SK-N-SH (cell line): ENCODE measurements at regions not wholly inside any gene's neighbourhood (a gene's known extent, or its start where the extent isn't known, plus 50 kb on each side); places are given as distances from the start of the nearest gene placed in this dataset.

Experiments
- CTCF ChIA-PET: fragments of 300-600, 350-600 bp; formaldehyde crosslinking; extraction: SDS; loops from one replicate; lab custom pipeline; 2021; lab: Yijun Ruan, JAX
- POLR2A ChIA-PET: fragments of 350-600 bp; sonication (Branson Sonifier 250); formaldehyde crosslinking; extraction: SDS; loops from one replicate; lab custom pipeline; 2020; ENCODE audit warnings: antibody characterized with exemption, inconsistent platforms; lab: Yijun Ruan, JAX
- DNase-seq: peaks from one replicate; pipeline ENCODE4 v3.0.0; 2012
- H2AFZ ChIP-seq: fragments of 200-600 bp; sonication (generic); 2 replicates; pipeline ENCODE4 v1.8.1; 2016; ENCODE audit warnings: antibody characterized with exemption, mild to moderate bottlenecking, low read depth
- H3F3A ChIP-seq: fragments of 200-600 bp; sonication (generic); replicated peaks from 2 replicates; pipeline ENCODE3; 2016; ENCODE audit warnings: antibody characterized with exemption, mild to moderate bottlenecking; ENCODE audit not compliant: insufficient read depth
- H3K27ac ChIP-seq, 2 experiments: fragments of 200-500 bp in 1 of 2; fragments of 200-600 bp in 1 of 2; sonication (Bioruptor generic) in 1 of 2; sonication (generic), shearing (Covaris generic) in 1 of 2; 2 replicates each; pipeline versions ENCODE4 v1.5.1 to v1.6.1; 2014 to 2016; ENCODE audit warnings: low read depth in 2 of 2, inconsistent platforms in 1 of 2, low read length in 1 of 2, mild to moderate bottlenecking in 1 of 2, mixed read lengths in 1 of 2
- H3K27me3 ChIP-seq: fragments of 200-600 bp; sonication (generic), shearing (Covaris generic); 2 replicates; pipeline ENCODE4 v1.6.1; 2016; ENCODE audit warnings: mixed run types; ENCODE audit not compliant: insufficient read depth
- H3K36me3 ChIP-seq, 2 experiments: fragments of 200-500 bp in 1 of 2; fragments of 200-600 bp in 1 of 2; sonication (Bioruptor generic) in 1 of 2; sonication (generic) in 1 of 2; replicated peaks in 1 of 2; 2 replicates each; pipeline versions ENCODE3 to v1.5.1; 2014 to 2016; ENCODE audit warnings: low read length in 1 of 2, mild to moderate bottlenecking in 1 of 2; ENCODE audit not compliant: insufficient read depth in 2 of 2, control insufficient read depth in 1 of 2
- H3K4me1 ChIP-seq, 2 experiments: fragments of 200-500 bp in 1 of 2; fragments of 200-600 bp in 1 of 2; sonication (Bioruptor generic) in 1 of 2; sonication (generic), shearing (Covaris generic) in 1 of 2; 2 replicates each; pipeline versions ENCODE4 v1.5.1 to v1.6.1; 2014 to 2016; ENCODE audit warnings: low read depth in 1 of 2, low read length in 1 of 2, mixed run types in 1 of 2; ENCODE audit not compliant: insufficient read depth in 2 of 2, control insufficient read depth in 1 of 2
- H3K4me2 ChIP-seq: fragments of 200-600 bp; sonication (generic), shearing (Covaris generic); 2 replicates; pipeline ENCODE4 v1.6.1; 2017; ENCODE audit warnings: mixed run types
- H3K4me3 ChIP-seq, 2 experiments: fragments of 200-500 bp in 1 of 2; fragments of 200-600 bp in 1 of 2; sonication (Bioruptor generic) in 1 of 2; sonication (generic), shearing (Covaris generic) in 1 of 2; 2 replicates each; pipeline versions ENCODE4 v1.5.1 to v1.8.1; 2014 to 2016; ENCODE audit warnings: low read depth in 2 of 2, inconsistent platforms in 1 of 2, low read length in 1 of 2, mild to moderate bottlenecking in 1 of 2, mixed read lengths in 1 of 2, moderate library complexity in 1 of 2
- H3K79me2 ChIP-seq: fragments of 200-600 bp; sonication (generic); 2 replicates; pipeline ENCODE4 v1.8.1; 2017; ENCODE audit warnings: mild to moderate bottlenecking; ENCODE audit not compliant: insufficient read depth
- H3K9ac ChIP-seq: fragments of 200-600 bp; sonication (generic); 2 replicates; pipeline ENCODE4 v1.6.1; 2017; ENCODE audit warnings: mixed run types
- H3K9me2 ChIP-seq: fragments of 200-600 bp; sonication (generic); 2 replicates; pipeline ENCODE4 v1.6.1; 2017; ENCODE audit warnings: mixed run types
- H3K9me3 ChIP-seq: fragments of 200-600 bp; sonication (generic); 2 replicates; pipeline ENCODE4 v1.6.1; 2017; ENCODE audit warnings: mixed run types, mild to moderate bottlenecking, moderate library complexity
- H4K20me1 ChIP-seq: fragments of 200-600 bp; sonication (generic); 2 replicates; pipeline ENCODE4 v1.6.1; 2017; ENCODE audit warnings: mild to moderate bottlenecking, mixed run types; ENCODE audit not compliant: insufficient read depth
- CHD2 ChIP-seq: fragments of 150-350 bp; IDR thresholded peaks from 2 replicates; pipeline ENCODE4 v1.6.1; 2018; ENCODE audit warnings: low read length; ENCODE audit not compliant: partially characterized antibody
- EP300 ChIP-seq, 2 experiments: IDR thresholded peaks; 2 replicates each; pipeline versions ENCODE4 v1.4.0 to v1.6.1; 2012; ENCODE audit warnings: borderline replicate concordance in 1 of 2, low read depth in 1 of 2, low read length in 1 of 2
- EZH2phosphoT487 ChIP-seq: fragments of 200-600 bp; sonication (generic); IDR thresholded peaks from 2 replicates; pipeline ENCODE4 v1.6.1; 2017; ENCODE audit warnings: low read depth, mixed run types, mild to moderate bottlenecking, antibody characterized with exemption, moderate library complexity, borderline replicate concordance
- FOXM1 ChIP-seq: IDR thresholded peaks from 2 replicates; pipeline ENCODE4 v1.4.0; 2012; ENCODE audit warnings: low read depth, mild to moderate bottlenecking
- GABPA ChIP-seq: IDR thresholded peaks from 2 replicates; pipeline ENCODE4 v1.4.0; 2012; ENCODE audit warnings: low read depth, mild to moderate bottlenecking
- IRF3 ChIP-seq: fragments of 150-350 bp; IDR thresholded peaks from 2 replicates; pipeline ENCODE4 v1.6.1; 2016; ENCODE audit warnings: mild to moderate bottlenecking, low read depth, low read length
- JUND ChIP-seq: IDR thresholded peaks from 2 replicates; pipeline ENCODE4 v1.4.0; 2012
- MAX ChIP-seq: IDR thresholded peaks from 2 replicates; pipeline ENCODE4 v1.4.0; 2012; ENCODE audit warnings: low read depth
- MEF2A ChIP-seq: IDR thresholded peaks from 2 replicates; pipeline ENCODE4 v1.4.0; 2012; ENCODE audit warnings: low read depth, borderline replicate concordance
- MXI1 ChIP-seq: IDR thresholded peaks from 2 replicates; pipeline ENCODE4 v1.6.1; 2012; ENCODE audit warnings: mild to moderate bottlenecking, low read depth, low read length, improper control_type of control experiment
- NFIC ChIP-seq: IDR thresholded peaks from 2 replicates; pipeline ENCODE4 v1.4.0; 2012; ENCODE audit warnings: borderline replicate concordance
- PBX3 ChIP-seq: IDR thresholded peaks from 2 replicates; pipeline ENCODE4; 2012
- RAD21 ChIP-seq: IDR thresholded peaks from 2 replicates; pipeline ENCODE4 v1.6.1; 2012; ENCODE audit warnings: mild to moderate bottlenecking, low read length
- RCOR1 ChIP-seq: fragments of 150-350 bp; IDR thresholded peaks from 2 replicates; pipeline ENCODE4 v1.6.1; 2017; ENCODE audit warnings: antibody characterized with exemption, low read length
- RFX5 ChIP-seq: IDR thresholded peaks from 2 replicates; pipeline ENCODE4 v1.6.1; 2012; ENCODE audit warnings: mild to moderate bottlenecking, improper control_type of control experiment, low read length
- RXRA ChIP-seq: IDR thresholded peaks from 2 replicates; pipeline ENCODE4 v1.4.0; 2012; ENCODE audit warnings: low read depth, mild to moderate bottlenecking, borderline replicate concordance
- SIN3A ChIP-seq: IDR thresholded peaks from 2 replicates; pipeline ENCODE4 v1.6.1; 2012; ENCODE audit warnings: low read depth, mild to moderate bottlenecking, low read length, moderate library complexity, borderline replicate concordance
- TAF1 ChIP-seq: IDR thresholded peaks from 2 replicates; pipeline ENCODE4 v1.6.1; 2012; ENCODE audit warnings: low read depth, mild to moderate bottlenecking, low read length, moderate library complexity, borderline replicate concordance
- TEAD4 ChIP-seq: IDR thresholded peaks from 2 replicates; pipeline ENCODE4 v1.4.0; 2012; ENCODE audit warnings: mild to moderate bottlenecking, borderline replicate concordance; ENCODE audit not compliant: insufficient read depth
- YY1 ChIP-seq: IDR thresholded peaks from 2 replicates; pipeline ENCODE4 v1.4.0; 2012; ENCODE audit warnings: low read depth, mild to moderate bottlenecking
- ZBTB33 ChIP-seq: IDR thresholded peaks from 2 replicates; pipeline ENCODE4 v1.4.0; 2012; ENCODE audit warnings: low read depth, borderline replicate concordance
- WGBS: methylation state at CpG from one replicate; pipeline ENCODE4 v1.1.6; 2017; ENCODE audit warnings: low lambda C conversion rate; 5-methylcytosine and 5-hydroxymethylcytosine counted together
- TF ChIP-seq, protein P1 (sequence below): fragments of 200-600 bp; sonication (generic); IDR thresholded peaks from 2 replicates; pipeline ENCODE4 v1.6.1; 2017; ENCODE audit warnings: antibody characterized with exemption, mild to moderate bottlenecking, moderate library complexity
- TF ChIP-seq, protein P2 (sequence below): IDR thresholded peaks from 2 replicates; pipeline ENCODE4 v1.4.0; 2012; ENCODE audit warnings: low read depth, borderline replicate concordance
- TF ChIP-seq, protein P3 (sequence below): IDR thresholded peaks from 2 replicates; pipeline ENCODE4 v1.6.1; 2012; ENCODE audit warnings: mild to moderate bottlenecking, low read depth, low read length, moderate library complexity

GRCh38 chr20:20820104-20820503 is 107.7 kb upstream of the RALGAPA2 start:
- Histone ChIP-seq H3K79me2 (no peaks in the 10 kb centered on the region), H3K36me3 (no peaks in the 10 kb centered on the region), H3F3A (no peaks in the 10 kb centered on the region), H3K4me1 (no peaks in the 10 kb centered on the region), H3K27me3 (peaks cover 21% of the 10 kb centered on the region), H3K4me2 (peak overlapping the region; percentile 38), H3K27ac (no peak overlapping the region), H3K9me2 (no peaks in the 10 kb centered on the region), H3K9ac (no peak overlapping the region), H3K4me3 (peak overlapping the region in 1 of 2 experiments; percentile 39; a peak in 2 of 4 replicates), H3K9me3 (no peaks in the 10 kb centered on the region), H4K20me1 (no peaks in the 10 kb centered on the region), H2AFZ (0 out of 2 replicates have a peak overlapping the region, but pooled peaks have one; percentile 48)
- ChIA-PET CTCF (interaction anchor here (0.9 to 8.5 kb wide), 2 partner anchors 141 to 156 kb away, joined by 3 to 85 read pairs; no protein-coding TSS in a partner anchor), POLR2A (no interaction called here)
- DNase-seq: peak; percentile 47
- 13% methylated on average over 10 of the region's 10 CpGs for WGBS
- TF ChIP-seq, protein P1, sequence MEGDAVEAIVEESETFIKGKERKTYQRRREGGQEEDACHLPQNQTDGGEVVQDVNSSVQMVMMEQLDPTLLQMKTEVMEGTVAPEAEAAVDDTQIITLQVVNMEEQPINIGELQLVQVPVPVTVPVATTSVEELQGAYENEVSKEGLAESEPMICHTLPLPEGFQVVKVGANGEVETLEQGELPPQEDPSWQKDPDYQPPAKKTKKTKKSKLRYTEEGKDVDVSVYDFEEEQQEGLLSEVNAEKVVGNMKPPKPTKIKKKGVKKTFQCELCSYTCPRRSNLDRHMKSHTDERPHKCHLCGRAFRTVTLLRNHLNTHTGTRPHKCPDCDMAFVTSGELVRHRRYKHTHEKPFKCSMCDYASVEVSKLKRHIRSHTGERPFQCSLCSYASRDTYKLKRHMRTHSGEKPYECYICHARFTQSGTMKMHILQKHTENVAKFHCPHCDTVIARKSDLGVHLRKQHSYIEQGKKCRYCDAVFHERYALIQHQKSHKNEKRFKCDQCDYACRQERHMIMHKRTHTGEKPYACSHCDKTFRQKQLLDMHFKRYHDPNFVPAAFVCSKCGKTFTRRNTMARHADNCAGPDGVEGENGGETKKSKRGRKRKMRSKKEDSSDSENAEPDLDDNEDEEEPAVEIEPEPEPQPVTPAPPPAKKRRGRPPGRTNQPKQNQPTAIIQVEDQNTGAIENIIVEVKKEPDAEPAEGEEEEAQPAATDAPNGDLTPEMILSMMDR: peak; percentile 46
- no peak for TF ChIP-seq RXRA
- TF ChIP-seq, protein P2, sequence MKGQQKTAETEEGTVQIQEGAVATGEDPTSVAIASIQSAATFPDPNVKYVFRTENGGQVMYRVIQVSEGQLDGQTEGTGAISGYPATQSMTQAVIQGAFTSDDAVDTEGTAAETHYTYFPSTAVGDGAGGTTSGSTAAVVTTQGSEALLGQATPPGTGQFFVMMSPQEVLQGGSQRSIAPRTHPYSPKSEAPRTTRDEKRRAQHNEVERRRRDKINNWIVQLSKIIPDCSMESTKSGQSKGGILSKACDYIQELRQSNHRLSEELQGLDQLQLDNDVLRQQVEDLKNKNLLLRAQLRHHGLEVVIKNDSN: no peak
- TF ChIP-seq PBX3: no peak
- no peak for TF ChIP-seq TEAD4
- TF ChIP-seq EP300 (IDR thresholded peaks at IDR 0.05; ENCODE audit: borderline replicate concordance in 1 of 2, low read depth in 1 of 2, low read length in 1 of 2): no peak
- TF ChIP-seq SIN3A: no peak
- TF ChIP-seq TAF1: no peak
- TF ChIP-seq NFIC: no peak
- peak; percentile 72 for TF ChIP-seq GABPA
- TF ChIP-seq FOXM1: no peak
- TF ChIP-seq RCOR1: no peak
- no peak for TF ChIP-seq CHD2
- no peak for TF ChIP-seq RFX5
- no peak for TF ChIP-seq RAD21
- no peak for TF ChIP-seq IRF3
- no peak for TF ChIP-seq YY1
- TF ChIP-seq MEF2A: no peak
- TF ChIP-seq MXI1: no peak
- TF ChIP-seq EZH2phosphoT487: no peak
- TF ChIP-seq MAX: 0 out of 2 replicates have a peak, but pooled peaks have one; percentile 20
- TF ChIP-seq, protein P3, sequence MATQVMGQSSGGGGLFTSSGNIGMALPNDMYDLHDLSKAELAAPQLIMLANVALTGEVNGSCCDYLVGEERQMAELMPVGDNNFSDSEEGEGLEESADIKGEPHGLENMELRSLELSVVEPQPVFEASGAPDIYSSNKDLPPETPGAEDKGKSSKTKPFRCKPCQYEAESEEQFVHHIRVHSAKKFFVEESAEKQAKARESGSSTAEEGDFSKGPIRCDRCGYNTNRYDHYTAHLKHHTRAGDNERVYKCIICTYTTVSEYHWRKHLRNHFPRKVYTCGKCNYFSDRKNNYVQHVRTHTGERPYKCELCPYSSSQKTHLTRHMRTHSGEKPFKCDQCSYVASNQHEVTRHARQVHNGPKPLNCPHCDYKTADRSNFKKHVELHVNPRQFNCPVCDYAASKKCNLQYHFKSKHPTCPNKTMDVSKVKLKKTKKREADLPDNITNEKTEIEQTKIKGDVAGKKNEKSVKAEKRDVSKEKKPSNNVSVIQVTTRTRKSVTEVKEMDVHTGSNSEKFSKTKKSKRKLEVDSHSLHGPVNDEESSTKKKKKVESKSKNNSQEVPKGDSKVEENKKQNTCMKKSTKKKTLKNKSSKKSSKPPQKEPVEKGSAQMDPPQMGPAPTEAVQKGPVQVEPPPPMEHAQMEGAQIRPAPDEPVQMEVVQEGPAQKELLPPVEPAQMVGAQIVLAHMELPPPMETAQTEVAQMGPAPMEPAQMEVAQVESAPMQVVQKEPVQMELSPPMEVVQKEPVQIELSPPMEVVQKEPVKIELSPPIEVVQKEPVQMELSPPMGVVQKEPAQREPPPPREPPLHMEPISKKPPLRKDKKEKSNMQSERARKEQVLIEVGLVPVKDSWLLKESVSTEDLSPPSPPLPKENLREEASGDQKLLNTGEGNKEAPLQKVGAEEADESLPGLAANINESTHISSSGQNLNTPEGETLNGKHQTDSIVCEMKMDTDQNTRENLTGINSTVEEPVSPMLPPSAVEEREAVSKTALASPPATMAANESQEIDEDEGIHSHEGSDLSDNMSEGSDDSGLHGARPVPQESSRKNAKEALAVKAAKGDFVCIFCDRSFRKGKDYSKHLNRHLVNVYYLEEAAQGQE: no peak
- no peak for TF ChIP-seq JUND
- no peak for TF ChIP-seq ZBTB33
